Adrenal gland (tissue), 9 donors: ENCODE measurements at regions not wholly inside any gene's neighbourhood (a gene's known extent, or its start where the extent isn't known, plus 50 kb on each side); places are given as distances from the start of the nearest gene placed in this dataset.

Experiments used
- DNase-seq, 7 donors: peaks; one replicate each; pipeline ENCODE4 v3.0.0-alpha.2; 2019 to 2020
- H3K27ac ChIP-seq, 5 donors: fragments of 200-600 bp; sonication (generic) in 4 of 5; 1 replicate in 3 of 5; 2 replicates in 2 of 5; pipeline versions ENCODE4 v1.5.1 to v1.8.0; 2016 to 2020; ENCODE audit warnings: mild to moderate bottlenecking in 1 of 5
- H3K27me3 ChIP-seq: fragments of 200-600 bp; 2 replicates; pipeline ENCODE4 v1.8.0; 2021
- H3K36me3 ChIP-seq, 2 donors: fragments of 200-600 bp; replicated peaks in 1 of 2; 1 replicate in 1 of 2; 2 replicates in 1 of 2; pipeline versions ENCODE4 v1.5.1 to v1.8.0; 2018 to 2022
- H3K4me1 ChIP-seq, 2 donors: fragments of 200-600 bp; replicated peaks in 1 of 2; 1 replicate in 1 of 2; 2 replicates in 1 of 2; pipeline versions ENCODE4 v1.5.1 to v1.8.0; 2018 to 2021
- H3K4me3 ChIP-seq, 4 donors: fragments of 200-600 bp; sonication (generic) in 3 of 4; one replicate each; pipeline ENCODE4 v1.5.1; 2016 to 2018
- H3K9me3 ChIP-seq, 3 donors: fragments of 200-600 bp; sonication (generic) in 1 of 3; replicated peaks in 1 of 3; 1 replicate in 2 of 3; 2 replicates in 1 of 3; pipeline versions ENCODE4 v1.5.1 to v1.8.0; 2016 to 2021
- POLR2A ChIP-seq, 2 donors: fragments of 450-650 bp; IDR thresholded peaks; one replicate each; pipeline ENCODE4 v1.6.1; 2017; ENCODE audit warnings: antibody characterized with exemption in 2 of 2, mild to moderate bottlenecking in 2 of 2, moderate library complexity in 1 of 2
- WGBS, 4 donors: extraction: QIAGEN DNeasy Blood & Tissue Kit in 2 of 4; methylation state at CpG; one replicate each; pipeline versions ENCODE4 v1.1.5 to v1.1.7; 2013 to 2017; 5-methylcytosine and 5-hydroxymethylcytosine counted together
- intact Hi-C, 2 donors: fragments of 100-400 bp; cut with DNase I; formaldehyde crosslinking; loops; one replicate each; pipeline versions ENCODE4 v1.14.1 to v1.15.0; 2022 to 2023
- TF ChIP-seq, protein P1 (sequence below), 6 experiments: fragments of 450-650 bp in 4 of 6; fragments of 200-600 bp in 2 of 6; sonication (generic) in 1 of 6; IDR thresholded peaks; 1 replicate in 5 of 6; 2 replicates in 1 of 6; pipeline versions ENCODE4 v1.5.1 to v1.8.0; 2016 to 2021; ENCODE audit warnings: antibody characterized with exemption in 6 of 6, mild to moderate bottlenecking in 2 of 6, moderate library complexity in 1 of 6
- donor health status: healthy with polysubstance abuse.
- donor health status: Bipolar disorder and iron deficiency.
- donor health status: DM: yes; HTN: yes; CAD: no.
- donor health status: DM: no; HTN: no; CAD: no.
- donor health status: DM: no; HTN: no; CAD: no.

- TF ChIP-seq, protein P1, sequence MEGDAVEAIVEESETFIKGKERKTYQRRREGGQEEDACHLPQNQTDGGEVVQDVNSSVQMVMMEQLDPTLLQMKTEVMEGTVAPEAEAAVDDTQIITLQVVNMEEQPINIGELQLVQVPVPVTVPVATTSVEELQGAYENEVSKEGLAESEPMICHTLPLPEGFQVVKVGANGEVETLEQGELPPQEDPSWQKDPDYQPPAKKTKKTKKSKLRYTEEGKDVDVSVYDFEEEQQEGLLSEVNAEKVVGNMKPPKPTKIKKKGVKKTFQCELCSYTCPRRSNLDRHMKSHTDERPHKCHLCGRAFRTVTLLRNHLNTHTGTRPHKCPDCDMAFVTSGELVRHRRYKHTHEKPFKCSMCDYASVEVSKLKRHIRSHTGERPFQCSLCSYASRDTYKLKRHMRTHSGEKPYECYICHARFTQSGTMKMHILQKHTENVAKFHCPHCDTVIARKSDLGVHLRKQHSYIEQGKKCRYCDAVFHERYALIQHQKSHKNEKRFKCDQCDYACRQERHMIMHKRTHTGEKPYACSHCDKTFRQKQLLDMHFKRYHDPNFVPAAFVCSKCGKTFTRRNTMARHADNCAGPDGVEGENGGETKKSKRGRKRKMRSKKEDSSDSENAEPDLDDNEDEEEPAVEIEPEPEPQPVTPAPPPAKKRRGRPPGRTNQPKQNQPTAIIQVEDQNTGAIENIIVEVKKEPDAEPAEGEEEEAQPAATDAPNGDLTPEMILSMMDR (IDR thresholded peaks at IDR 0.05), result no peak
- TF ChIP-seq POLR2A (IDR thresholded peaks at IDR 0.05), result no peak
- H3K4me3 ChIP-seq, result no peak overlapping the region
- H3K27me3 ChIP-seq, result no peaks in the 10 kb centered on the region
- no peak for DNase-seq
- no peaks in the 10 kb centered on the region for H3K4me1 ChIP-seq
- intact Hi-C loops, result loop anchor here in 1 of 2 donors (10.0 kb wide), 1 partner anchor 209 kb away; no protein-coding TSS in a partner anchor
- 63 to 72% (median 68%) methylated on average over 1 of the region's 1 CpG for WGBS, 4 donors
- no peak overlapping the region for H3K27ac ChIP-seq
- no peaks in the 10 kb centered on the region for H3K9me3 ChIP-seq
- no peaks in the 10 kb centered on the region for H3K36me3 ChIP-seq
Observed at GRCh38 chr3:25854214-25854613, 64.3 kb downstream of the OXSM start.

DNA sequence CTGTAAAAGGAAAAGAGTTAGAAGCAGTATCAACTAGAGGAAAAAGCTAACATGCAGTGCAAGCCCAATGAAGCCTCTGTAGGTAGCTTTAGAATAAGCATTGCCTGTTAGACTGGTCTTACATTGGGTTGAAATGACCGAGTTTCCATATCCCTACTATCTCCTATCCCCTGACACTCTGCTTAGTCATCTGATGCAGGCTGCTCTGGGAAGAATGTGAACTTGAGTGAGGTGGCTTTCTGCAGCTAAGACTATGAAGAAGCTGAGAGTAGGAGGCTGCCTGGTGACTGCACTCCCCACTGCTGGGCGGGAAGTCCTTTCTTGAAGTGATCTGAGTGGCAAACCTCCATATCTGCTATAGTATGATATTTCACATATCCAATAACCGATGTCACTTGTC is 64.7 kb downstream of the OXSM start:
- H3K4me3 ChIP-seq, result no peak overlapping the region
- TF ChIP-seq, protein P1 (IDR thresholded peaks at IDR 0.05), result no peak
- TF ChIP-seq POLR2A (IDR thresholded peaks at IDR 0.05), result no peak
- 75 to 93% (median 83%) methylated on average over 3 of the region's 3 CpGs for WGBS, 4 donors
- no peaks in the 10 kb centered on the region for H3K9me3 ChIP-seq
- H3K4me1 ChIP-seq, result no peaks in the 10 kb centered on the region
- intact Hi-C loops, result loop anchor here in 1 of 2 donors (10.0 kb wide), 1 partner anchor 210 kb away; no protein-coding TSS in a partner anchor
- H3K27me3 ChIP-seq, result no peaks in the 10 kb centered on the region
- DNase-seq, result no peak
- no peaks in the 10 kb centered on the region for H3K36me3 ChIP-seq
- no peak overlapping the region for H3K27ac ChIP-seq

- intact Hi-C loops, result loop anchor here in 1 of 2 donors (10.0 kb wide), 1 partner anchor 211 kb away; no protein-coding TSS in a partner anchor
Observed at GRCh38 chr3:25855266-25855784, 65.4 kb downstream of the OXSM start.

GRCh38 chr3:25856902-25857518 is 67.1 kb downstream of the OXSM start:
- TF ChIP-seq POLR2A (IDR thresholded peaks at IDR 0.05), result no peak
- TF ChIP-seq, protein P1 (IDR thresholded peaks at IDR 0.05), result peak; percentile 33 to 75 (median 62)
- no peaks in the 10 kb centered on the region for H3K27me3 ChIP-seq
- H3K36me3 ChIP-seq, result no peaks in the 10 kb centered on the region
- intact Hi-C loops, result loop anchor here in 1 of 2 donors (10.0 kb wide), 1 partner anchor 212 kb away; no protein-coding TSS in a partner anchor
- H3K4me1 ChIP-seq, result no peaks in the 10 kb centered on the region
- no peaks in the 10 kb centered on the region for H3K9me3 ChIP-seq
- peak in 2 of 7 donors; percentile 23 to 29 for DNase-seq
- H3K27ac ChIP-seq, result no peak overlapping the region
- WGBS, 4 donors, result 52 to 58% (median 57%) methylated on average over 3 of the region's 3 CpGs
- no peak overlapping the region for H3K4me3 ChIP-seq

More at GRCh38 chr3:25855266-25855784, 65.4 kb downstream of the OXSM start:
- Histone ChIP-seq H3K4me3 (no peak overlapping the region), H3K36me3 (no peaks in the 10 kb centered on the region), H3K4me1 (no peaks in the 10 kb centered on the region), H3K9me3 (no peaks in the 10 kb centered on the region), H3K27ac (no peak overlapping the region), H3K27me3 (no peaks in the 10 kb centered on the region)
- no peak for TF ChIP-seq POLR2A (IDR thresholded peaks at IDR 0.05)
- TF ChIP-seq, protein P1 (IDR thresholded peaks at IDR 0.05), result no peak
- no peak for DNase-seq
- WGBS, 4 donors, result 33 to 55% (median 52%) methylated on average over 1 of the region's 1 CpG
